ENCODE measurements at regions not wholly inside any gene's neighbourhood (a gene's known extent, or its start where the extent isn't known, plus 50 kb on each side); places are given as distances from the start of the nearest gene placed in this dataset.

GRCh38 chr3:177902876-177903275 lies 633.4 kb upstream of the KCNMB2 start:
- Histone ChIP-seq H3K27me3 (ENCODE audit: control insufficient read depth in 2 of 2, insufficient read depth in 2 of 2, low read length in 2 of 2) (no peaks in the 10 kb centered on the region), H4K20me1 (replicated peaks; ENCODE audit: control insufficient read depth, extremely low read depth, insufficient read depth, low read length) (no peaks in the 10 kb centered on the region), H3K4me3 (replicated peaks in 1 of 3; ENCODE audit: insufficient read depth in 1 of 3, low read depth in 1 of 3, low read length in 3 of 3) (no peak overlapping the region), H3K36me3 (ENCODE audit: control insufficient read depth in 2 of 2, extremely low read depth in 1 of 2, insufficient read depth in 2 of 2, low read length in 2 of 2) (no peaks in the 10 kb centered on the region), H3K27ac (ENCODE audit: insufficient read depth, low read depth, low read length) (no peak overlapping the region), H3K79me2 (ENCODE audit: control insufficient read depth, insufficient read depth, low read length) (no peaks in the 10 kb centered on the region), H3K9me1 (replicated peaks; ENCODE audit: control insufficient read depth, extremely low read depth, insufficient read depth, low read length) (no peaks in the 10 kb centered on the region), H3K4me1 (ENCODE audit: control insufficient read depth, extremely low read depth, insufficient read depth, low read length) (no peaks in the 10 kb centered on the region), H3K4me2 (ENCODE audit: insufficient read depth, low read length) (no peak overlapping the region), H3K9ac (replicated peaks; ENCODE audit: extremely low read depth, insufficient read depth, low read length) (no peak overlapping the region), H2AFZ (ENCODE audit: low read depth, low read length) (no peak overlapping the region), H3K9me3 (replicated peaks; ENCODE audit: control insufficient read depth, insufficient read depth, low read length) (no peaks in the 10 kb centered on the region)
- BruUV-seq (replicated peaks), result no TSS peak
- intact Hi-C loops (cut with micrococcal nuclease), result no loop called here
- FAIRE-seq (peak; percentile 40), DNase-seq (ENCODE audit: low read depth, low spot score) (no peak)
- CTCF ChIA-PET, result no interaction called here
- TF ChIP-seq GATA2 (IDR thresholded peaks at IDR 0.05; ENCODE audit: insufficient read depth, insufficient read length, low read depth, low read length), result no peak
- POLR2A ChIA-PET, result no interaction called here
- dilution Hi-C loops (cut with MboI; ENCODE audit: extremely low pct_ligation_motif_present, low sequenced_read_pairs), result no loop called here

GRCh38 chr3:177904621-177905020 lies 631.6 kb upstream of the KCNMB2 start:
- POLR2A ChIA-PET, result no interaction called here

More at GRCh38 chr3:177904621-177905020, 631.6 kb upstream of the KCNMB2 start:
- no peaks in the 10 kb centered on the region for H3K9me3 ChIP-seq (replicated peaks; ENCODE audit: control insufficient read depth, insufficient read depth, low read length)
- dilution Hi-C loops (cut with MboI; ENCODE audit: extremely low pct_ligation_motif_present, low sequenced_read_pairs) (no loop called here), intact Hi-C loops (cut with micrococcal nuclease) (no loop called here)
- no peak overlapping the region for H3K4me2 ChIP-seq (ENCODE audit: insufficient read depth, low read length)
- no peaks in the 10 kb centered on the region for H4K20me1 ChIP-seq (replicated peaks; ENCODE audit: control insufficient read depth, extremely low read depth, insufficient read depth, low read length)
- no peaks in the 10 kb centered on the region for H3K4me1 ChIP-seq (ENCODE audit: control insufficient read depth, extremely low read depth, insufficient read depth, low read length)
- no peaks in the 10 kb centered on the region for H3K36me3 ChIP-seq (ENCODE audit: control insufficient read depth in 2 of 2, extremely low read depth in 1 of 2, insufficient read depth in 2 of 2, low read length in 2 of 2)
- FAIRE-seq (no peak), DNase-seq (ENCODE audit: low read depth, low spot score) (no peak)
- no peak overlapping the region for H3K9ac ChIP-seq (replicated peaks; ENCODE audit: extremely low read depth, insufficient read depth, low read length)
- H3K27me3 ChIP-seq (ENCODE audit: control insufficient read depth in 2 of 2, insufficient read depth in 2 of 2, low read length in 2 of 2), result no peaks in the 10 kb centered on the region
- H3K27ac ChIP-seq (ENCODE audit: insufficient read depth, low read depth, low read length), result no peak overlapping the region
- no peak for TF ChIP-seq GATA2 (IDR thresholded peaks at IDR 0.05; ENCODE audit: insufficient read depth, insufficient read length, low read depth, low read length)
- no peak for TF ChIP-seq CTCF (IDR thresholded peaks at IDR 0.05; ENCODE audit: extremely low read depth in 1 of 2, insufficient read depth in 1 of 2, low read depth in 1 of 2, low read length in 2 of 2)
- TF ChIP-seq JUN (IDR thresholded peaks at IDR 0.05; ENCODE audit: borderline replicate concordance, insufficient read depth, insufficient read length, low read depth), result no peak
- no peak for TF ChIP-seq MAX (IDR thresholded peaks at IDR 0.05; ENCODE audit: insufficient read depth, insufficient read length)
- TF ChIP-seq FOS (IDR thresholded peaks at IDR 0.05; ENCODE audit: borderline replicate concordance, insufficient read depth, low read length), result no peak
- TF ChIP-seq POLR2A (IDR thresholded peaks at IDR 0.05; ENCODE audit: low read depth, low read length), result no peak
- TF ChIP-seq POLR2AphosphoS5 (IDR thresholded peaks at IDR 0.05; ENCODE audit: insufficient read depth, low read depth, low read length), result no peak
- no peak for TF ChIP-seq EZH2 (IDR thresholded peaks at IDR 0.05; ENCODE audit: borderline replicate concordance, low read depth, low read length, severe bottlenecking)
- TF ChIP-seq MYC (IDR thresholded peaks at IDR 0.05; ENCODE audit: low read depth, low read length), result no peak
- no peak overlapping the region for H2AFZ ChIP-seq (ENCODE audit: low read depth, low read length)
- no TSS peak for BruUV-seq (replicated peaks)
- no peak overlapping the region for H3K4me3 ChIP-seq (replicated peaks in 1 of 3; ENCODE audit: insufficient read depth in 1 of 3, low read depth in 1 of 3, low read length in 3 of 3)
- H3K9me1 ChIP-seq (replicated peaks; ENCODE audit: control insufficient read depth, extremely low read depth, insufficient read depth, low read length), result no peaks in the 10 kb centered on the region
- CTCF ChIA-PET, result no interaction called here
- H3K79me2 ChIP-seq (ENCODE audit: control insufficient read depth, insufficient read depth, low read length), result no peaks in the 10 kb centered on the region
